ENCODE measurements at regions not wholly inside any gene's neighbourhood (a gene's known extent, or its start where the extent isn't known, plus 50 kb on each side); places are given as distances from the start of the nearest gene placed in this dataset.

DNA sequence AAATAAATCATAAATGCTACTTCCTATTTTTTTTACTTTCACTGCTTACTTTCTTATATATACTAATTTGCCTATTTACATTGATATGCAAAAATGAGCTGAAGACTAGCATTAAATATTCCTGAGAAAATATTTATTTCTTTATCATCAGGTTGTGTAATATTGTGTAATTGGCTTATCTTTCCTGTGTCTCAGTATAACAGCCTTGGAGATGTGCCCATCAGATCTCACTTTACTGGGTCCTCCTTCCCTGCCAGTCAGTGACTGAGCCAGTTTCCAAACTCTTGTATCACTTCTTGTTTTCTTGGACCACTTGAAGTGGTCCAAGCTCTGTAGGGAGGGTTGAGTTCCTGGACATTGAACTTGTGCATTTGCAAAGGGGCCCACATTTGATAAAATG lies 900.0 kb downstream of the LUZP2 start:
- TF ChIP-seq, protein P1, sequence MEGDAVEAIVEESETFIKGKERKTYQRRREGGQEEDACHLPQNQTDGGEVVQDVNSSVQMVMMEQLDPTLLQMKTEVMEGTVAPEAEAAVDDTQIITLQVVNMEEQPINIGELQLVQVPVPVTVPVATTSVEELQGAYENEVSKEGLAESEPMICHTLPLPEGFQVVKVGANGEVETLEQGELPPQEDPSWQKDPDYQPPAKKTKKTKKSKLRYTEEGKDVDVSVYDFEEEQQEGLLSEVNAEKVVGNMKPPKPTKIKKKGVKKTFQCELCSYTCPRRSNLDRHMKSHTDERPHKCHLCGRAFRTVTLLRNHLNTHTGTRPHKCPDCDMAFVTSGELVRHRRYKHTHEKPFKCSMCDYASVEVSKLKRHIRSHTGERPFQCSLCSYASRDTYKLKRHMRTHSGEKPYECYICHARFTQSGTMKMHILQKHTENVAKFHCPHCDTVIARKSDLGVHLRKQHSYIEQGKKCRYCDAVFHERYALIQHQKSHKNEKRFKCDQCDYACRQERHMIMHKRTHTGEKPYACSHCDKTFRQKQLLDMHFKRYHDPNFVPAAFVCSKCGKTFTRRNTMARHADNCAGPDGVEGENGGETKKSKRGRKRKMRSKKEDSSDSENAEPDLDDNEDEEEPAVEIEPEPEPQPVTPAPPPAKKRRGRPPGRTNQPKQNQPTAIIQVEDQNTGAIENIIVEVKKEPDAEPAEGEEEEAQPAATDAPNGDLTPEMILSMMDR (IDR thresholded peaks at IDR 0.05; ENCODE audit: control extremely low read depth, extremely low read depth): no peak
- H3K9me3 ChIP-seq (ENCODE audit: control insufficient read depth in 4 of 4, insufficient read depth in 3 of 4, low read length in 3 of 4): no peaks in the 10 kb centered on the region
- no peaks in the 10 kb centered on the region for H3K27me3 ChIP-seq (ENCODE audit: control insufficient read depth in 3 of 3, insufficient read depth in 3 of 3, low read length in 2 of 3)
- no peak overlapping the region for H3K9ac ChIP-seq (ENCODE audit: insufficient read depth in 1 of 2, low read length in 2 of 2)
- H3K27ac ChIP-seq (ENCODE audit: low read depth in 1 of 2, low read length in 1 of 2): no peak overlapping the region
- no peaks in the 10 kb centered on the region for H3K4me1 ChIP-seq (ENCODE audit: control insufficient read depth in 5 of 5, insufficient read depth in 5 of 5, low read length in 5 of 5)
- DNase-seq (no peak), ATAC-seq (ENCODE audit: insufficient read depth, low FRiP score) (no peak)
- no peak overlapping the region for H3K4me3 ChIP-seq
- H3K36me3 ChIP-seq (ENCODE audit: control insufficient read depth in 4 of 4, insufficient read depth in 4 of 4, low read length in 4 of 4): no peaks in the 10 kb centered on the region

DNA sequence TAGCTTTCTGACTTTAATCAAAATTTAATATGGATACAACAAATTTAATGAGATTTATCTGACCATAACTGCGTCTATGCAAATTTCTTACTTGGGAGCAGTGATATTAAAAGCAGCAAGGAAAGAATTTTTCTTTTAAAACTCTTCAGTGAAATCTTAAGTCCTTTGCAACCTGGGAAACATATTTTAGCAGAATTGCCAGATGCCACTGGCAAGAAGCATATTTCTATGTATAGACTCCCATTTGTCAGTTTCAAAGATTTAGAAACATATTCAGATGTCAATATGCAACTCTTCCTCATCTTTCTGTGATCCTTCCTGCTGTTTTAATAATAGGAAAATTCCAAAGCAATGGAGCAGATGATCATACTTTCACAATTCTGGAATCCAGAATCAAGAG lies 911.3 kb downstream of the LUZP2 start:
- DNase-seq (no peak), ATAC-seq (ENCODE audit: insufficient read depth, low FRiP score) (no peak)
- TF ChIP-seq, protein P1 (IDR thresholded peaks at IDR 0.05; ENCODE audit: control extremely low read depth, extremely low read depth): no peak
- H3K27me3 ChIP-seq (ENCODE audit: control insufficient read depth in 3 of 3, insufficient read depth in 3 of 3, low read length in 2 of 3): no peaks in the 10 kb centered on the region
- H3K36me3 ChIP-seq (ENCODE audit: control insufficient read depth in 4 of 4, insufficient read depth in 4 of 4, low read length in 4 of 4): no peaks in the 10 kb centered on the region
- no peak overlapping the region for H3K27ac ChIP-seq (ENCODE audit: low read depth in 1 of 2, low read length in 1 of 2)
- H3K9me3 ChIP-seq (ENCODE audit: control insufficient read depth in 4 of 4, insufficient read depth in 3 of 4, low read length in 3 of 4): no peaks in the 10 kb centered on the region
- 81 to 92% methylated on average over 1 of the region's 1 CpG for WGBS, 2 donors
- H3K9ac ChIP-seq (ENCODE audit: insufficient read depth in 1 of 2, low read length in 2 of 2): no peak overlapping the region
- no peaks in the 10 kb centered on the region for H3K4me1 ChIP-seq (ENCODE audit: control insufficient read depth in 5 of 5, insufficient read depth in 5 of 5, low read length in 5 of 5)
- H3K4me3 ChIP-seq: no peak overlapping the region

DNA sequence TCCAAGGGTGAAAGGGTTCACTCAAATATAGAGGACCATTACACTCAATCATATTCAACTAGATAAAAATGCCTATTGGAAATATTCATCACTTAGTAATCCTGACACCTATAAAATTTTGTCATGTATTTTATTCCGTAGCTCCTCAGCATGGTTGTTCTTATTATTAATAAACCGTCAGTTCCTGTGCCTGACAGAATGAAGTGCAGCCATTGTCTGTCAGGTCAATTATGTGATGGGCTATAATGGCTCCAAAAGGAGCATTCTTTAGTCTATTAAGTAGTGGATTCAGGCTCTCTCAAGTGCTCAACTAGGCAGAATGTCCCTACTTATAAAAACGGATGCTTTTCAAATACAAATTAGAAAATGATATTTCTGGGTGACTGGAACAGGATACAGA lies 916.1 kb upstream of the ANO3 start:
- H3K27ac ChIP-seq (ENCODE audit: low read depth in 1 of 2, low read length in 1 of 2): no peak overlapping the region
- H3K4me3 ChIP-seq: no peak overlapping the region
- 56 to 57% methylated on average over 3 of the region's 3 CpGs for WGBS, 2 donors
- no peaks in the 10 kb centered on the region for H3K27me3 ChIP-seq (ENCODE audit: control insufficient read depth in 3 of 3, insufficient read depth in 3 of 3, low read length in 2 of 3)
- TF ChIP-seq, protein P1 (IDR thresholded peaks at IDR 0.05; ENCODE audit: control extremely low read depth, extremely low read depth): no peak
- H3K9me3 ChIP-seq (ENCODE audit: control insufficient read depth in 4 of 4, insufficient read depth in 3 of 4, low read length in 3 of 4): peaks cover 0 to 4% (median 0%) of the 10 kb centered on the region in 4 donors
- H3K4me1 ChIP-seq (ENCODE audit: control insufficient read depth in 5 of 5, insufficient read depth in 5 of 5, low read length in 5 of 5): no peaks in the 10 kb centered on the region
- H3K9ac ChIP-seq (ENCODE audit: insufficient read depth in 1 of 2, low read length in 2 of 2): no peak overlapping the region
- ATAC-seq (ENCODE audit: insufficient read depth, low FRiP score) (no peak), DNase-seq (no peak)
- H3K36me3 ChIP-seq (ENCODE audit: control insufficient read depth in 4 of 4, insufficient read depth in 4 of 4, low read length in 4 of 4): no peaks in the 10 kb centered on the region

DNA sequence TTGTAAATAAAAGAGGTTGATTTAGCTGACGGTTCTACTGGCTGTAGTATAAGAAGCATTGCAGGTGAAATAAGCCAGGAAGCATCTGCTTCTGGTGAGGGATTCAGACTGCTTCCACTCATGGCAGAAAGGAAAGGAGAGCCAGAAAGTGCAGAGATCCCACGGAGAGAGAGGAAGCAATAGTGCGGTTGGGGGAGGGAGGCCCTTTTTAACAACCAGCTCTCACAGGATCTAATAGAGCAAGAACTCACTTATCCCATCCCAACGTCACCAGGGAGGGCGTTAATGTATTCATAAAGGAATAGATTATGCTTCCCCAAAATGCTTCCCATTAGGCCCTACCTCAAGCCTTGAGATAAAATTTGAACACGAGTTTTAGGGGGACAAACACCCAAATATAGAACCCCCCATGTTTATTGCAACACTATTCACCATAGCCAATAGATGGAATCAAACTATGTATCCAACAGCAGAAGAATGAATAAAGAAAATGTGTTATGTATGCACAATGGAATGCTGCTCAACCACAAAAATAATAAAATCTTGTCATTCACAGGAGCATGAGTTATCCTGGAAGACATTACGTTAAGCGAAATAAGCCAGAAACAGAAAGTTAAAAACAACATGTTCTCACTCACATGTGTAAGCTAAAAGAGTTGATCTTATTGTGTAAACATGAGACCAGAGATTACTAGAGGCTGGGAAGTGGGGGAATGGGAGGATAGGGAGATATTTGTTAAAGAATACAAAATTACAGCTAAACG lies 908.3 kb upstream of the ANO3 start:
- Histone ChIP-seq H3K4me3 (no peak overlapping the region), H3K27me3 (ENCODE audit: control insufficient read depth in 3 of 3, insufficient read depth in 3 of 3, low read length in 2 of 3) (no peaks in the 10 kb centered on the region), H3K27ac (ENCODE audit: low read depth in 1 of 2, low read length in 1 of 2) (no peak overlapping the region), H3K4me1 (ENCODE audit: control insufficient read depth in 5 of 5, insufficient read depth in 5 of 5, low read length in 5 of 5) (no peaks in the 10 kb centered on the region), H3K9ac (ENCODE audit: insufficient read depth in 1 of 2, low read length in 2 of 2) (no peak overlapping the region), H3K36me3 (ENCODE audit: control insufficient read depth in 4 of 4, insufficient read depth in 4 of 4, low read length in 4 of 4) (no peaks in the 10 kb centered on the region), H3K9me3 (ENCODE audit: control insufficient read depth in 4 of 4, insufficient read depth in 3 of 4, low read length in 3 of 4) (no peaks in the 10 kb centered on the region)
- TF ChIP-seq, protein P1 (IDR thresholded peaks at IDR 0.05; ENCODE audit: control extremely low read depth, extremely low read depth): no peak
- ATAC-seq (ENCODE audit: insufficient read depth, low FRiP score) (no peak), DNase-seq (peak in 2 of 3 donors; percentile 19 to 22)
- 42% methylated on average over 9 of the region's 9 CpGs for WGBS, 2 donors
